ENCODE measurements at regions not wholly inside any gene's neighbourhood (a gene's known extent, or its start where the extent isn't known, plus 50 kb on each side); places are given as distances from the start of the nearest gene placed in this dataset.

- no peaks in the 10 kb centered on the region for H3K9me3 ChIP-seq
- no peaks in the 10 kb centered on the region for H3K4me1 ChIP-seq (ENCODE audit: control insufficient read depth in 1 of 2, extremely low read depth in 1 of 2, insufficient read depth in 2 of 2, low read length in 2 of 2)
- H3K9me3 Mint-ChIP-seq = no peaks in the 10 kb centered on the region
- DNase-seq = no peak
- H3K27ac Mint-ChIP-seq = no peak overlapping the region
- H3K27ac ChIP-seq (ENCODE audit: low read length) = no peak overlapping the region
- H3K27me3 Mint-ChIP-seq = no peaks in the 10 kb centered on the region
- H3K36me3 Mint-ChIP-seq = peaks cover 10% of the 10 kb centered on the region
- no peak overlapping the region for H3K4me3 ChIP-seq (ENCODE audit: control insufficient read depth in 1 of 2, extremely low read depth in 1 of 2, low read length in 1 of 2)
- ChIA-PET POLR2A (no interaction called here), CTCF (no interaction called here)
- 78% methylated on average over 5 of the region's 8 CpGs for WGBS (ENCODE audit: insufficient coverage)
- H3K36me3 ChIP-seq (ENCODE audit: control insufficient read depth in 2 of 2, extremely low read depth in 1 of 2, insufficient read depth in 1 of 2, low read length in 1 of 2) = peaks cover 0 to 10% of the 10 kb centered on the region in 2 donors
- H3K27me3 ChIP-seq (replicated peaks in 1 of 2; ENCODE audit: control insufficient read depth in 2 of 2, extremely low read depth in 1 of 2, insufficient read depth in 2 of 2, low read length in 1 of 2) = peaks cover 0 to 2% of the 10 kb centered on the region in 2 experiments
- no peak for ATAC-seq (replicated peaks in 1 of 4)
- peaks cover 0 to 5% (median 4%) of the 10 kb centered on the region in 3 donors for H3K4me1 Mint-ChIP-seq
- H3K4me3 Mint-ChIP-seq = no peak overlapping the region
These were observed 209.1 kb downstream of the BRD1 start for GRCh38 chr22:49618677-49618953.

- Mint-ChIP-seq H3K27ac (no peak overlapping the region), H3K36me3 (peaks cover 16% of the 10 kb centered on the region), H3K4me1 (peaks cover 0 to 5% (median 4%) of the 10 kb centered on the region in 3 donors), H3K4me3 (no peak overlapping the region), H3K27me3 (no peaks in the 10 kb centered on the region), H3K9me3 (peaks cover 0 to 5% (median 2%) of the 10 kb centered on the region in 3 donors)
- Histone ChIP-seq H3K27me3 (replicated peaks in 1 of 2; ENCODE audit: control insufficient read depth in 2 of 2, extremely low read depth in 1 of 2, insufficient read depth in 2 of 2, low read length in 1 of 2) (peaks cover 0 to 2% of the 10 kb centered on the region in 2 experiments), H3K36me3 (ENCODE audit: control insufficient read depth in 2 of 2, extremely low read depth in 1 of 2, insufficient read depth in 1 of 2, low read length in 1 of 2) (peaks cover 0 to 10% of the 10 kb centered on the region in 2 donors), H3K4me3 (ENCODE audit: control insufficient read depth in 1 of 2, extremely low read depth in 1 of 2, low read length in 1 of 2) (no peak overlapping the region), H3K9me3 (no peaks in the 10 kb centered on the region), H3K4me1 (ENCODE audit: control insufficient read depth in 1 of 2, extremely low read depth in 1 of 2, insufficient read depth in 2 of 2, low read length in 2 of 2) (no peaks in the 10 kb centered on the region), H3K27ac (ENCODE audit: low read length) (no peak overlapping the region)
- ChIA-PET CTCF (no interaction called here), POLR2A (no interaction called here)
- DNase-seq (no peak), ATAC-seq (replicated peaks in 1 of 4) (no peak)
- WGBS (ENCODE audit: insufficient coverage) = 86% methylated on average over 17 of the region's 23 CpGs
These were observed 209.6 kb downstream of the BRD1 start for GRCh38 chr22:49617866-49618676.

GRCh38 chr22:49617264-49617663 is 210.4 kb downstream of the BRD1 start:
- peaks cover 0 to 10% of the 10 kb centered on the region in 2 donors for H3K36me3 ChIP-seq (ENCODE audit: control insufficient read depth in 2 of 2, extremely low read depth in 1 of 2, insufficient read depth in 1 of 2, low read length in 1 of 2)
- WGBS (ENCODE audit: insufficient coverage) = 94% methylated on average over 3 of the region's 6 CpGs
- peaks cover 20% of the 10 kb centered on the region for H3K36me3 Mint-ChIP-seq

DNA sequence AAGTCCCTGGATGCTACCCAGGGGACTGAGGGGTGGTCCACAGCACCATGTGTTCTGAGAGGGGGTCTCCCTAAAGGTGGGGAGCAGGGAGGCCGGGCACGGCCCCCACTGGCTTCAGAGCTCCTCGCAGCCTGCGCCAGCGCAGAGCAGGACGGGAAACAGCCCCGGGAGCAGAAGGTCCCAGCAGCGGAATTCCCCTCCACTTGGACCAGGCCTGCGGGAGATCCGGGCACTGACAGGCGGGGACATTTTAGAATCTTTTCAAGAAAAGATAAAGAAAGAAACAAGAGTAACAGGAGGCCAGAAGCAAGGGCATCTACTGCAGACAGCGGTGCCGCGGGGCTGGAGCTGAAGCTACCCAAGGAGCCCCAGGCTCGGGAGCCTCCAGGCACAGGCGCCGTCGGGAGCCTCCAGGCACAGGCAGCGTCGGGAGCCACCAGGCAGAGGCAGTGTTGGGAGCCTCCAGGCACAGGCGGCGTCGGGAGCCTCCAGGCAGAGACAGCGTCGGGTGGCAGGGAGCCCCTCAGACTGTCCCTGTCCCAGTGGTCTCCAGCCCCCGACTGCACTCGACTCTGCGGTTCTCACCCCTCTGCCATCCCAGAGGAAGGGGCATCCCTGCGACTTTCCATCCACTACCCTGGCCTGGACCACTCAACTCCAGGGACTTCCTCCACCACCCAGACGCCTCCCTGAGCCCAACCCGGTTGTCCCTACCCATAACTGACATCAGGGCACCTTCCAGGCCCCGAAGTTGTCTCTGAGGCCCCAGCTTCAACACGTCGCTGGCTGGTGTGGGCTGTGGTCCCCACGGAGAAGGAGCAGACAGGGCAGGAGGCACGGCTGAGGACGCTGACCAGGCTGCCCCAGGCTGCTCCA is 211.1 kb downstream of the BRD1 start:
- POLR2A ChIA-PET = no interaction called here
- Histone ChIP-seq H3K36me3 (ENCODE audit: control insufficient read depth in 2 of 2, extremely low read depth in 1 of 2, insufficient read depth in 1 of 2, low read length in 1 of 2) (peaks cover 0 to 10% of the 10 kb centered on the region in 2 donors), H3K4me3 (ENCODE audit: control insufficient read depth in 1 of 2, extremely low read depth in 1 of 2, low read length in 1 of 2) (no peak overlapping the region), H3K4me1 (ENCODE audit: control insufficient read depth in 1 of 2, extremely low read depth in 1 of 2, insufficient read depth in 2 of 2, low read length in 2 of 2) (no peaks in the 10 kb centered on the region), H3K27ac (ENCODE audit: low read length) (no peak overlapping the region), H3K9me3 (no peaks in the 10 kb centered on the region), H3K27me3 (replicated peaks in 1 of 2; ENCODE audit: control insufficient read depth in 2 of 2, extremely low read depth in 1 of 2, insufficient read depth in 2 of 2, low read length in 1 of 2) (peaks cover 0 to 2% of the 10 kb centered on the region in 2 experiments)
- Mint-ChIP-seq H3K36me3 (peaks cover 20% of the 10 kb centered on the region), H3K4me1 (peaks cover 0 to 5% (median 4%) of the 10 kb centered on the region in 3 donors), H3K4me3 (no peak overlapping the region), H3K27ac (no peak overlapping the region), H3K27me3 (no peaks in the 10 kb centered on the region), H3K9me3 (peaks cover 0 to 10% (median 7%) of the 10 kb centered on the region in 3 donors)
- ATAC-seq (replicated peaks in 1 of 4) = no peak
- CTCF ChIA-PET = no interaction called here
- DNase-seq = no peak
- 93% methylated on average over 31 of the region's 37 CpGs for WGBS (ENCODE audit: insufficient coverage)

More at GRCh38 chr22:49617264-49617663, 210.4 kb downstream of the BRD1 start:
- POLR2A ChIA-PET = no interaction called here
- Histone ChIP-seq H3K9me3 (no peaks in the 10 kb centered on the region), H3K27ac (ENCODE audit: low read length) (no peak overlapping the region), H3K4me3 (ENCODE audit: control insufficient read depth in 1 of 2, extremely low read depth in 1 of 2, low read length in 1 of 2) (no peak overlapping the region), H3K4me1 (ENCODE audit: control insufficient read depth in 1 of 2, extremely low read depth in 1 of 2, insufficient read depth in 2 of 2, low read length in 2 of 2) (no peaks in the 10 kb centered on the region), H3K27me3 (replicated peaks in 1 of 2; ENCODE audit: control insufficient read depth in 2 of 2, extremely low read depth in 1 of 2, insufficient read depth in 2 of 2, low read length in 1 of 2) (peaks cover 0 to 2% of the 10 kb centered on the region in 2 experiments)
- Mint-ChIP-seq H3K4me1 (peaks cover 0 to 5% (median 4%) of the 10 kb centered on the region in 3 donors), H3K27me3 (no peaks in the 10 kb centered on the region), H3K9me3 (peaks cover 0 to 10% (median 7%) of the 10 kb centered on the region in 3 donors), H3K4me3 (no peak overlapping the region), H3K27ac (no peak overlapping the region)
- CTCF ChIA-PET = no interaction called here
- no peak for DNase-seq
- ATAC-seq (replicated peaks in 1 of 4) = no peak

DNA sequence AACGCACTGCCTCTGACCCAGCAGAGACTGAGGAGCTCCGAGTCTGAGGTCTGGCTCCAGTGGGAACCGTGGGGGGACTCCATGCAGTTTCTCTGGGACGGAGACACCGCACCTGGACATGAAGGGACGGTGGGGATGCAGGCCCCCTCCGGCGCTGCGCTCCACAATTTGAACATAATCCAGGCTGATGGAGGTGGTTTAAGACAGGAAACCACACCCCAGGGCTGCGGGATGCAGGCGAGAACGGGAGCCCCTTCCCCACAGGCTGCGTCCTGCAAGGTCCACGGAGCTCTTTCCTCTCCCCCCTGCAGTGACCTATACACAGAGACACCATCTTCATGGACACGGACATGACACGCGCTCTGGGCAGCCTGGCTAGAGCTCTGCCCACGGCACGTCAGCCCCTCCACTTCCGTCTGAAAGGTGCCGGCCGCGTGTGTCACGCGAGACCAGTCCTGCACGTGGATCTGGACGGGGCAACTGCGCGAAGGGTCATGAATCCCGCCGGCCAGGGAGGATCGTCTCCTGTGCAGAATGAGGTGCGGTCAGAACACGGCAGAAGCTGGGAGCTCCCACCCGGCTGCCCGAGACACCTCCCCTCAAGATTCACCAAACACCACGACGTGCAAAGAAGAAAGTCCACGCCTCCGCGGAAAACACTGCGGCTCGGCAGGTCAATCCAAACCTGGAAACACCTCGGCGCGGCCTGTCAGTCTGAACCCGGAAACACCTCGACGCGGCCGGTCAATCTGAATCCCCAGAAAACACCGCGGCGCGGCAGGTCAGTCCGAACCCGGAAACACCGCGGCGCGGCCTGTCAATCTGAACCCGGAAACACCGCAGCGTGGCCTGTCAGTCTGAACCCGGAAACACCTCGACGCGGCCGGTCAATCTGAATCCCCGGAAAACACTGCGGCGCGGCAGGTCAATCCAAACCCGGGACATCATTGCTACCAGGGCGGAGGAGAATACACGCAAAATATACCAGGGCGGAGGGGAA is 212.4 kb downstream of the BRD1 start:
- Histone ChIP-seq H3K36me3 (ENCODE audit: control insufficient read depth in 2 of 2, extremely low read depth in 1 of 2, insufficient read depth in 1 of 2, low read length in 1 of 2) (peaks cover 0 to 5% of the 10 kb centered on the region in 2 donors), H3K27ac (ENCODE audit: low read length) (no peak overlapping the region), H3K27me3 (replicated peaks in 1 of 2; ENCODE audit: control insufficient read depth in 2 of 2, extremely low read depth in 1 of 2, insufficient read depth in 2 of 2, low read length in 1 of 2) (peaks cover 0 to 2% of the 10 kb centered on the region in 2 experiments), H3K4me1 (ENCODE audit: control insufficient read depth in 1 of 2, extremely low read depth in 1 of 2, insufficient read depth in 2 of 2, low read length in 2 of 2) (no peaks in the 10 kb centered on the region), H3K9me3 (no peaks in the 10 kb centered on the region), H3K4me3 (ENCODE audit: control insufficient read depth in 1 of 2, extremely low read depth in 1 of 2, low read length in 1 of 2) (no peak overlapping the region)
- peaks cover 21% of the 10 kb centered on the region for H3K36me3 Mint-ChIP-seq
- POLR2A ChIA-PET = no interaction called here
- H3K4me1 Mint-ChIP-seq = peaks cover 0 to 5% (median 4%) of the 10 kb centered on the region in 3 donors
- H3K27ac Mint-ChIP-seq = no peak overlapping the region
- no peak for ATAC-seq (replicated peaks in 1 of 4)
- no peaks in the 10 kb centered on the region for H3K27me3 Mint-ChIP-seq
- 93% methylated on average over 74 of the region's 77 CpGs for WGBS (ENCODE audit: insufficient coverage)
- H3K4me3 Mint-ChIP-seq = no peak overlapping the region
- CTCF ChIA-PET = no interaction called here
- no peak for DNase-seq
- H3K9me3 Mint-ChIP-seq = peaks cover 0 to 10% (median 7%) of the 10 kb centered on the region in 3 donors

Measured in T-cell (primary cell).